GM18909 (cell line): ENCODE measurements at regions not wholly inside any gene's neighbourhood (a gene's known extent, or its start where the extent isn't known, plus 50 kb on each side); places are given as distances from the start of the nearest gene placed in this dataset.
"Not testable (repeated sequence)": the region's sequence is repeated elsewhere in the genome, so short reads cannot be mapped to it uniquely, and the experiment has no call there.

Source experiments
- ATAC-seq: cut with Tn5 transposase; IDR thresholded peaks from one replicate; pipeline ENCODE4 v1.9.1; 2021; ENCODE audit warnings: mild to moderate bottlenecking; ENCODE audit not compliant: unreplicated experiment, poor library complexity

GRCh38 chr15:87686841-87687522 lies 569.6 kb downstream of the NTRK3 start:
- no peak for ATAC-seq

DNA sequence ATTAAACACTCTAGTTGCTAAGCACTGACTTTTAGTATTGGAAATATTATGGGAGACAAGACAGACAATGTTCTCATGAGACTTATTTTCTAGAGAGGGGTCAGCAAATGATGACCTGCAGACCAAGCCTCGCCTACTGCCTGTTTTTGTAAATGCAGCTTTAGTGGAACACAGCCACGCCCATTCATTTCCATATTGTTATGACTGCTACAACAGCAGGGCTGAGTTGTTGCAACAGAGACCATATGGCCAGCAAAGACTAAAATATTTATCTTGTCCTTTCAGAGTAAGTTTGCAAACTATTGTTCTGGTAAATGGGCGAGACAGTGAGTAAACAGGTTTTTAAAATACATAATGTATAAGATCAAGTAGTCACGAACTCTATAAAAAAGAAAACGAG lies 570.2 kb downstream of the NTRK3 start:
- no peak for ATAC-seq

DNA sequence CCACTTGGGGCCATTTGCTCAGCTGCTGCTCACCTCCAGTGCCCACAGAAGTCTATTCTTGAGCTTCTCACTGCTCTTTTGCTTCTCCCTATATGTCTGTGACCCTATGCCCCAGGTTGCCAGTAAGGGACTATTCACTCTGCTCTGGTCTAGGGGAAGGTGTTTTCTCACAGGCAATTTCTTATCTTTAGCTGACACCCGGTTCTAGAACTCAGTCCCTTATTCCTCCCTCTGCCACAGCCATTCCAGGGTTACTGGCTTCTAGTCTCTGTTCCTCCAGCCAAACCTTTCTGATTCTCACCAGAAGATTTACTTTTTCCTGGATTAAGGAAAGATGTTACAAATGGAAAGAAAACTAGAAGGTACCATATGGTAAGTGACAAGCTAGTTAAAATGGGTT lies 574.0 kb downstream of the NTRK3 start:
- ATAC-seq = no peak

- ATAC-seq = no peak
Measured at GRCh38 chr15:87681104-87681503, 575.4 kb downstream of the NTRK3 start.

DNA sequence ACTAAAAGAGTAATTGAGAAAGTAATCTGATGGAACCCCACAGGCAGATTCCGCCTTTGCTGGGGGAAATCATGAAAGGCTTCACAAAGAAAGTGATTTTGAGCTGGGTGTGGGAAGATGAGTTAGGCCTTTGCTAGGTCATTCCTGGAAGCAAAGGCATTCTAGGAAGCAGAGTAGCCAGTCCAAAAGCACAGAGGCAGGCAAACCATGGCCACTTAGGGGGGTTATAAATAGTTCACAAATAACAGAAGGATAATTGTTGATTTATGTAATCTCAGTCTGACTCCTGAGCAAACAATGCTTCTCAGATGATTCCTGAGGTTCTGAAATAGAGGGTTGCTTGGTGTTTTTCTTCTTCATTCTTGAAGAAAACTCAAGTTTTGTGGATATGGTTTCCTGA lies 576.3 kb downstream of the NTRK3 start:
- no peak for ATAC-seq

DNA sequence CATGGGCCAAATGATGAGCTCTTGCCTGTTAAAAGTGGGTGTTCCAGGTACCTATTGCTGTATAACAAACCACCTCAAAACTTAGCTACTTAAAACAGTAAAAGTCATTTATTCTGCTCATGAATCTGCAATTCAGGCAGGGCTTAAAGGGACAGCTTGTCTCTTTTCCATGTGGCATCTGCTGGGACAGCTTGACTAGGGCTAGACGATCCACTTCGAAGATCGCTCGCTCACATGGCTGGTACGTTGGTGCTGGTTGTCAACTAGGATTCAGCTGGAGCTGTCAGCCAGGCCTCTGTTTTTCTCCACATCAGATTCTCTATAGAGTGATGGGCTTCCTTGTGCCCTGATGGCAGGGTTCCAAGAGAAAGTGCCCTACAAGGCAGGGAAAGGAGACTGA lies 581.3 kb downstream of the NTRK3 start:
- ATAC-seq = no peak

DNA sequence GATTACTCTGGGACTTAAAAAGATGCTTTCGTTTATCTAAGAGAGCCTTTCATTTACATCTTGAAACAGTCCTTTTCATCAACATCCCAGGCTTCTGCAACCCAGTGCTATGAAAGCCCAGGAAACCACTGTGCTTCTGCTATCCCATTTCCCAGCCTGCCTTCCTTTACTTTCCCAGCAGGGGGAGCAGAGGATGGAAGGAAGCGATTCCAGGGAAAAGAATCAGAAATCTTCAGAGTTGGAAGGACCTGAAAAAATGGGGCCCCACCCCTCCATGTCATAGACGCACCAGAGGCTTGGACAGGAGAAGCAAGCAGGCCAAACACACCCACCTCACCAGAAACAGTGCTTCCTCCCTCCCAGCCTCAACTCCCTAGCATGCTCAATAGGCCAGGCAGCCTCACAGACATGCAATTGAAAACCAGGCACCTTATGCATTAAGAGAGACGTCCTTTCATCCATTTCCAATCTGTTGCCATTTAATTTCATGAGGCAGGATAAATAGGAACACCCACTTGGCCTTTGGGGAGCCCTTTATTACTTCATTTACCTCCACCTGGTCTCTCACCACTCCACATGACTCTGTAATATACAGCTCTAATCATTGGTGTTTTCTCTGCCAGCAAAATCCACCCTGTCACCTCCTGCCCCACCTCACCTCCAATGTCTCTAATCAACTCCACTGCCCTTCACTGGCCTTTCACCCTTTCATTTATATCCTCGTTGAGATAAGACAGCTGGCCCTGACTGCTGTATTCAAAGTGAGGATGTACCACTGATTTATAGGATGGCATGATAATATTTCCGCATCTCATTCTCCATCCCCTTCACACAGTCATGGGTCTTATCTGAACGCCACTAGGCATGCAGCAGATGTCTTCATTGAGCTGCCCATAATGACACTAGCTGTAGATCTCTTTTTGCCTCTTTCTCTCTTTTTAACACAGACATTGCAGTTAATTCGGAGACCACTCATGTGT lies 583.9 kb downstream of the NTRK3 start:
- no peak for ATAC-seq

DNA sequence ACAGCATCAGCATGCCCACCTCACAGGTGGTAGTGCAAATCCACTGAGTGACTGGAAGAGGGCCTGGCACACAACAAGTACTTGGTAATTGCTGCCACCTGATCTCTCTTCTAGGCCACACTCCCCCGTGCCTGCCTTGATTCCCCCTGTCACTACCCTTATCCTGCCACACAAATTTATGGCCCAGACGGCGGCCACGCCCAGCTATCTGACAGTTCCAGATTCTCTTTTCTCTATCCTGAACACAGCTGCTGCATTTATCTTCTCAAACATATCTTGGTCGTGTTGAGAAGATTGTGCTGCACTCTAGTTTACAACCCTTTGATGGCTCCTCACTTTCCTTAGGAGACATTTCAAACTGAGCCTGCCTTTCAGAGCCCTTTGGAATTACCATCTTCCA lies 585.2 kb downstream of the NTRK3 start:
- ATAC-seq = no peak

DNA sequence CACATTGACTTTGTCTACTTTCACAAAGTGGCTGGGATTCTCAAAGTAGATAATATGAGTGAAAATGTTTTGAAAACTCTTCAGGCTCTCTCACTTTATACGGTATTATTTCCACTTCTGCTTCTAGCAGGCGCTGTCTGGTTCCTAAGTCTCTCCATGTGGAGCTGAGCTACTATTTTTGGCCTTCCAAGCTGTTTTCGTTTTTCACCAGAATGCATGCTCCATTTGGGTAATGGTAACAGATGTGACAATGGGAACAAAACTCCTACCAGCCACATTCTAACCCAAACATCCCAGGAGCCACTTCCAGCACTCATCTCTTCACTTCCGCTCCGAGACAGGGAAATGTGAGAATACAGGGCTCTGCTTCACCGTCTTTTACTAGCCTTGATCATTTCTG lies 586.7 kb downstream of the NTRK3 start:
- no peak for ATAC-seq

- not testable (repeated sequence) for ATAC-seq
Measured at GRCh38 chr15:87668768-87669564, 587.6 kb downstream of the NTRK3 start.

GRCh38 chr15:87667643-87668042 lies 588.9 kb downstream of the NTRK3 start:
- no peak for ATAC-seq

DNA sequence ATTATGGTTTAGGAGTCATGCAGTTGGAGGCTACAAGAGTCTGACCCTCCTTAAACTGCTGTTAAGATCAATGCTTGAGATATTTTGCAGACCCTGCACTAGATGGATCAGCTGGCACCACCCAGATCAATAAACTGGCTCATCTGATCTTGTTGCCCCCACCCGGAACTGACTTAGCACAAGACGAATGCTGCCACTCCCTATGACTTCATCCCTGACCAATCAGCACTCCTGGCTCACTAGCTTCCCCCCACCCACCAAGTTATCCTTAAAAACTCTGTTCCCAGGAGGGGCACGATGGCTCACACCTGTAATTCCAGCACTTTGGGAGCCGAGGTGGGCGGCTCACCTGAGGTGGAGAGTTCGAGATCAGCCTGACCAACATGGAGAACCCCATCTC lies 594.0 kb downstream of the NTRK3 start:
- ATAC-seq = no peak

- no peak for ATAC-seq
Measured at GRCh38 chr15:87661454-87662355, 594.8 kb downstream of the NTRK3 start.

DNA sequence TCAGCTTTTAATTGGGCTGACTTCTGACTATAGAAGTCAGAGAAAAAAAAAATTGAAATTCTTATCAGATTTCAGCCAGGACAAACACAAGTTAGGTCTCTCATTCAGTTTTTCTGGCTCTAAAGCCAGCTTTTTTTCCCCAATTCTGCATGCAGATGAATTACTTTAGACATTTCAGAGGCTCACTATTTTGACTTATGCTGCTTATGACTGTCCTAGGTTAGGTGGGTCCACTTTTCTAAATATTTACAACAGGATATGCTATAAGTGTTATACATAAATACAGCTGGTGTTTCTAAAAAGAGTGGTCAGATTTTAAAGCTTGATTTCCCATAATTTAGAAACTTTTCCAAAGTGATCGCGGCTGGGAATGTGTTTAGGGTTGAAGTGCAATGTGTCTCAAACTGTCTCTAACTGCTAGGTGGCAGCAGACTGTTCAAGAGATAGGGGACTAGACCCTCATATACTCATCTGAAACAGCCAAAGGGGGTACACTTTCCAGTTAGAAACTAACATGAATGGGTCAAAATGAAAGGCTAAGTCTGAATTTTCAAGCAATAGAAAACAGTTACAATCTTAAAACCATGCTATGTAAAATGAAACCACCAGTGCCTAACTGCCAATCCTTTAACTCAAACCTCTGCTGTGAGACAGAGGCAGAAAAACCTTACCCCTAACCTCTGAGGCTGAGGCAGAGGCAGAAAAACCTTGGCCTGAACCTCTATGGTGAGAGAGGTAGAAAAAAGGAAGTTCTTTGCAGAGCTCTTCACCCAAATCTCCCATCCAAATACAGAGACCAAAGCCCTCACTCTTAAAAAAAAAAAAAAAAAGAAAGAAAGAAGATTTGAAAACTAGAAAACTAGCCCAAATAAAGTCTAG lies 596.0 kb downstream of the NTRK3 start:
- ATAC-seq = no peak

- no peak for ATAC-seq
Measured at GRCh38 chr15:87656372-87656771, 600.2 kb downstream of the NTRK3 start.

DNA sequence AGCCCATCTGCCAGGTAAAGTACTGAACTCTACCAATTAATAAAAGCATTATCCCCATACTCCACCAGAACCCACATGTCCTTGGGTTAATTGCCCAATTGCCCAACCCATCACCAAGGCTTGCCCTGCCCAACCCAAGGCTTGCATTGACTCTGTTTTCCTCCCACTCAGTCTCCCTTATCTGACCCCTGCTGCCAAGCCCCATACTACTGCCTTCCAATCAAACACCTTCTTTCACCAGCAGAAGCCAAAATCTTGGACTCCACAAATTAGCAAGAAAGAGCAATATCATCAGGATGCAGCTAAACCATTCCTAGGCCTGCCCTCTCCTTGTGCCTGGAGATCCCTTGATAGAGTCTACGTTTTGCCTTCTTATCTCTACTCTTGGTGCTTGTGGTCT lies 602.9 kb downstream of the NTRK3 start:
- no peak for ATAC-seq

DNA sequence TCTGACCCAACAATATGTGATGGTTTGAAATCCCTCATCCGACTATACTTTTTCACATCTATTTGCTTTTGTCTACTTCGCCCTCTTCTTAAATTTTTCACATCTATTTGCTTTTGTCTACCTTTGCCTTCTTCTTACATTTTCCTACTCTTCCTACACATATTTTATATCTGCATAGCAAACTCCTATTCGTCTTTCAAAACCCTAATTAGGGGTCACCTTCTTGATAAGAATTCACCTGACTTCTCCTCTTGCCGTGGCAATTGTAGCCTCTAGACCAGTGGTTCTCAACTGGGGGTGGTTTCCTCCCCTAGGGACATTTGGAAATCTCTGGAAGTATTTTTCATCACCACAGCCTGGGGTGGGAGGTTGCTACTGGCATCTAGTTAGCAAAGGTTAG lies 607.4 kb downstream of the NTRK3 start:
- no peak for ATAC-seq

GRCh38 chr15:87648278-87648677 lies 608.3 kb downstream of the NTRK3 start:
- no peak for ATAC-seq

DNA sequence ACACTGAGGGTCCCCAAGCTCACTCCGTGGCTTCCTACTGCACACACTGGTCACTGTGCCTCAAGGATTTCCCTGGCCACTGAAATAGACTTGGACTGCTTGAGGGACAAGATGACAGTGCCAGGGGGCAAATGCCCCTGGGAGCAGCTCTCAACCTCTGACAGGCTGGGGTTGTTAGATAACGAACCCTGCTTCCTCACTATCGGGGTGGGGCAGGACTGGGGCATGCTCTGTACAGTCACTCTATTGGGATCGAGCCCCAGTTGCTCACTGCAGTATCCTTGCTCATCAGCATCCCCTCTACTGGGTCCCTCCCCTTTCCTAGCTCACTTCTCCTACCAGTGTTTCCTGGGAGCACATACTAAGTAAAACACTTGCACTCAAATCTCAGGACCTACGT lies 610.8 kb downstream of the NTRK3 start:
- no peak for ATAC-seq
